ENCODE measurements at regions not wholly inside any gene's neighbourhood (a gene's known extent, or its start where the extent isn't known, plus 50 kb on each side); places are given as distances from the start of the nearest gene placed in this dataset.

- TF ChIP-seq, protein P1, sequence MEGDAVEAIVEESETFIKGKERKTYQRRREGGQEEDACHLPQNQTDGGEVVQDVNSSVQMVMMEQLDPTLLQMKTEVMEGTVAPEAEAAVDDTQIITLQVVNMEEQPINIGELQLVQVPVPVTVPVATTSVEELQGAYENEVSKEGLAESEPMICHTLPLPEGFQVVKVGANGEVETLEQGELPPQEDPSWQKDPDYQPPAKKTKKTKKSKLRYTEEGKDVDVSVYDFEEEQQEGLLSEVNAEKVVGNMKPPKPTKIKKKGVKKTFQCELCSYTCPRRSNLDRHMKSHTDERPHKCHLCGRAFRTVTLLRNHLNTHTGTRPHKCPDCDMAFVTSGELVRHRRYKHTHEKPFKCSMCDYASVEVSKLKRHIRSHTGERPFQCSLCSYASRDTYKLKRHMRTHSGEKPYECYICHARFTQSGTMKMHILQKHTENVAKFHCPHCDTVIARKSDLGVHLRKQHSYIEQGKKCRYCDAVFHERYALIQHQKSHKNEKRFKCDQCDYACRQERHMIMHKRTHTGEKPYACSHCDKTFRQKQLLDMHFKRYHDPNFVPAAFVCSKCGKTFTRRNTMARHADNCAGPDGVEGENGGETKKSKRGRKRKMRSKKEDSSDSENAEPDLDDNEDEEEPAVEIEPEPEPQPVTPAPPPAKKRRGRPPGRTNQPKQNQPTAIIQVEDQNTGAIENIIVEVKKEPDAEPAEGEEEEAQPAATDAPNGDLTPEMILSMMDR (conservative IDR thresholded peaks at IDR 0.05 in 1 of 2, IDR thresholded peaks at IDR 0.05 in 1 of 2; ENCODE audit: extremely low read depth in 1 of 2, insufficient read depth in 1 of 2, low read depth in 1 of 2, low read length in 2 of 2): no peak
- no peak for TF ChIP-seq EZH2 (IDR thresholded peaks at IDR 0.05; ENCODE audit: borderline replicate concordance, low read length)
Measured at GRCh38 chr12:127964717-127965116, 302.3 kb upstream of the TMEM132C start.

Data from mammary epithelial cell (primary cell).